ENCODE measurements at regions not wholly inside any gene's neighbourhood (a gene's known extent, or its start where the extent isn't known, plus 50 kb on each side); places are given as distances from the start of the nearest gene placed in this dataset.

DNA sequence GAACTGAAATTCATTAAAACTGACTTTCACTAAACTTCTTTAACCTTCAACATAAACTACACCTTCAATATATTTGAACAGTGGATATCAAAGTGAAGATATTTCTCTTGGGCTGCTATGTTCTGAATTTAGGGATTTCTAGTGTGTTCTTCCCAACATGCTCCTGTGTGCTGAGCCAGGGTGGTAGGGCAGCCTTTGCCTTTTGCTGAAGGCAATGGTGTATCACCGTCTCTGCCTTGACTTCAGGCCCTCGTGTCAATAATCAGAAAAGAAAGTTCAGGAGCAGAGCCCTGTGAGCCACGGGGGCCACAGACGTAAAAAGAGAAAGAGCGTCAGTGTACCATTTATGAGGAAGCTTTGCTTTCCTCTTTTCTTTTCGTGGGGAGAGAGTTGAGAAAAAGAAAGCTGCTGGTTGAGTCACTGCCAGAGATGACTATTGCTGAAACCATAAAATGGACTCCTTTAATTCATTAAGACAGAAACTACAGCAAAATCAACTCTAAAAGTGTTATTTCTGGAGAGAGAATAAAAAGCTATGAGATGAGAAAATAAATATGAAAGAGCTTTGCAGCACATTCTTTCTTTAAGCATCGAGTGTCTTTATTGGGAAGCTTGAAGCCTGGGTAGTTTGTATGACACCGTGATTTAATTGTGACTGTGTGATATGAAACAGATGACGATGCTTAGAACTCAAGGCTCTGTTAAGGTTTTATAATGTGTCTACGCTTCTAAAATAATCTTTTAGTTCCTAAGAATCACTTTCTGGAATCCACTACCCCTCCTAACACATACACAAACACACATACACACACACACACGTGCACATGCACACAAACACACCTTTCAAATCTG, 271.8 kb upstream of the MTNR1B start:
- no peak for TF ChIP-seq EZH2 (IDR thresholded peaks at IDR 0.05; ENCODE audit: low read length, unreplicated experiment)
- TF ChIP-seq, protein P1, sequence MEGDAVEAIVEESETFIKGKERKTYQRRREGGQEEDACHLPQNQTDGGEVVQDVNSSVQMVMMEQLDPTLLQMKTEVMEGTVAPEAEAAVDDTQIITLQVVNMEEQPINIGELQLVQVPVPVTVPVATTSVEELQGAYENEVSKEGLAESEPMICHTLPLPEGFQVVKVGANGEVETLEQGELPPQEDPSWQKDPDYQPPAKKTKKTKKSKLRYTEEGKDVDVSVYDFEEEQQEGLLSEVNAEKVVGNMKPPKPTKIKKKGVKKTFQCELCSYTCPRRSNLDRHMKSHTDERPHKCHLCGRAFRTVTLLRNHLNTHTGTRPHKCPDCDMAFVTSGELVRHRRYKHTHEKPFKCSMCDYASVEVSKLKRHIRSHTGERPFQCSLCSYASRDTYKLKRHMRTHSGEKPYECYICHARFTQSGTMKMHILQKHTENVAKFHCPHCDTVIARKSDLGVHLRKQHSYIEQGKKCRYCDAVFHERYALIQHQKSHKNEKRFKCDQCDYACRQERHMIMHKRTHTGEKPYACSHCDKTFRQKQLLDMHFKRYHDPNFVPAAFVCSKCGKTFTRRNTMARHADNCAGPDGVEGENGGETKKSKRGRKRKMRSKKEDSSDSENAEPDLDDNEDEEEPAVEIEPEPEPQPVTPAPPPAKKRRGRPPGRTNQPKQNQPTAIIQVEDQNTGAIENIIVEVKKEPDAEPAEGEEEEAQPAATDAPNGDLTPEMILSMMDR (conservative IDR thresholded peaks at IDR 0.05; ENCODE audit: low read depth, low read length), result no peak
